ENCODE measurements at regions not wholly inside any gene's neighbourhood (a gene's known extent, or its start where the extent isn't known, plus 50 kb on each side); places are given as distances from the start of the nearest gene placed in this dataset.

DNA sequence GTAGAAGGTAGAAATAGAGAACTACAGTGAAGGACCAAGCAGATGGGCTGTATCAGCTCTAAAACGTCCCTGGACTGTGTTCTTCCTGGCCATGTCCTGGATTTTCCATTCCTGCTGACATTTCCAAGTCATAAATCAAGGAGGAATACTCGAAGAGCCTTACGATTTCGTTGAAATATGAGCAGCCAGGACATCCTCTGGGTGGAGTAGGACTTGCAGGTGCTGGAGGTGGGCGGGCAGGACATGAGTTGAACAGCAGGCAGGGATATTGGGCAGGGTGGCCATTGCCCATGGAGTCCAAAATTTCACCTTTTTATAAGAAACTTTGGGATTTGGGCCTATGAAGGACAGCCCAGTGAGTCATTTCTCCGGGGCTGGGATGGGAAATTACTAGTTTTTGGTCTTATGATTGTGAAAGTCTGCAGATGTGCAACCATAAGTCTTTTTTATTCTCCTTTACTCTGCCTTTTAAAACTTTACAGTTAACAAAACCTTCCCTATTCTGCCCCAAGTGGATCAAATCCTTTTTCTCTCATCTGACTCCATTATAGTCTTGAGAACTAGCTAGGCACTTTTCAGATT lies 88.8 kb downstream of the TMX1 start:
- H2AFZ ChIP-seq (ENCODE audit: low read depth): no peak overlapping the region
- H3K36me3 ChIP-seq (replicated peaks in 1 of 2; ENCODE audit: control insufficient read depth in 1 of 2, insufficient read depth in 2 of 2, low read length in 1 of 2): no peaks in the 10 kb centered on the region
- H3K9me3 ChIP-seq: no peaks in the 10 kb centered on the region
- H3K27ac ChIP-seq (ENCODE audit: low read depth in 2 of 2, low read length in 1 of 2): peak overlapping the region in 1 of 2 experiments; percentile 39; a peak in 1 of 4 replicates
- H3K4me2 ChIP-seq: 0 out of 2 replicates have a peak overlapping the region, but pooled peaks have one; percentile 20
- peaks cover 11 to 21% of the 10 kb centered on the region in 2 experiments for H3K4me1 ChIP-seq (ENCODE audit: control insufficient read depth in 1 of 2, insufficient read depth in 2 of 2, low read depth in 1 of 2, low read length in 1 of 2)
- H3K9me2 ChIP-seq: no peaks in the 10 kb centered on the region
- DNase-seq: no peak
- no peak overlapping the region for H3K4me3 ChIP-seq (ENCODE audit: low read depth in 2 of 2, low read length in 1 of 2)
- WGBS (ENCODE audit: low lambda C conversion rate): 71% methylated on average over 6 of the region's 6 CpGs
- H3K9ac ChIP-seq: no peak overlapping the region
- H4K20me1 ChIP-seq (ENCODE audit: insufficient read depth): no peaks in the 10 kb centered on the region
- ChIA-PET CTCF (interaction anchor here (0.5 to 0.6 kb wide), 2 partner anchors 46 to 784 kb away, joined by 3 read pairs; no protein-coding TSS in a partner anchor), POLR2A (no interaction called here)
- TF ChIP-seq, protein P1, sequence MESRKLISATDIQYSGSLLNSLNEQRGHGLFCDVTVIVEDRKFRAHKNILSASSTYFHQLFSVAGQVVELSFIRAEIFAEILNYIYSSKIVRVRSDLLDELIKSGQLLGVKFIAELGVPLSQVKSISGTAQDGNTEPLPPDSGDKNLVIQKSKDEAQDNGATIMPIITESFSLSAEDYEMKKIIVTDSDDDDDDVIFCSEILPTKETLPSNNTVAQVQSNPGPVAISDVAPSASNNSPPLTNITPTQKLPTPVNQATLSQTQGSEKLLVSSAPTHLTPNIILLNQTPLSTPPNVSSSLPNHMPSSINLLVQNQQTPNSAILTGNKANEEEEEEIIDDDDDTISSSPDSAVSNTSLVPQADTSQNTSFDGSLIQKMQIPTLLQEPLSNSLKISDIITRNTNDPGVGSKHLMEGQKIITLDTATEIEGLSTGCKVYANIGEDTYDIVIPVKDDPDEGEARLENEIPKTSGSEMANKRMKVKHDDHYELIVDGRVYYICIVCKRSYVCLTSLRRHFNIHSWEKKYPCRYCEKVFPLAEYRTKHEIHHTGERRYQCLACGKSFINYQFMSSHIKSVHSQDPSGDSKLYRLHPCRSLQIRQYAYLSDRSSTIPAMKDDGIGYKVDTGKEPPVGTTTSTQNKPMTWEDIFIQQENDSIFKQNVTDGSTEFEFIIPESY (IDR thresholded peaks at IDR 0.05; ENCODE audit: borderline replicate concordance, low read depth): no peak
- TF ChIP-seq RFX5 (IDR thresholded peaks at IDR 0.05; ENCODE audit: low read length): no peak
- TF ChIP-seq TEAD4 (IDR thresholded peaks at IDR 0.05; ENCODE audit: borderline replicate concordance, insufficient read depth): no peak
- TF ChIP-seq, protein P2, sequence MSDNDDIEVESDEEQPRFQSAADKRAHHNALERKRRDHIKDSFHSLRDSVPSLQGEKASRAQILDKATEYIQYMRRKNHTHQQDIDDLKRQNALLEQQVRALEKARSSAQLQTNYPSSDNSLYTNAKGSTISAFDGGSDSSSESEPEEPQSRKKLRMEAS (IDR thresholded peaks at IDR 0.05; ENCODE audit: low read depth): no peak
- TF ChIP-seq NRF1 (IDR thresholded peaks at IDR 0.05; ENCODE audit: low read depth, low read length): no peak
- no peak for TF ChIP-seq TCF12 (IDR thresholded peaks at IDR 0.05)
- no peak for TF ChIP-seq MXI1 (IDR thresholded peaks at IDR 0.05; ENCODE audit: low read depth, low read length)
- TF ChIP-seq GATA2 (CRISPR knock-in tag; IDR thresholded peaks at IDR 0.05): no peak
- no peak for TF ChIP-seq FOSL2 (IDR thresholded peaks at IDR 0.05; ENCODE audit: borderline replicate concordance, low read depth)
- no peak for TF ChIP-seq RXRA (IDR thresholded peaks at IDR 0.05; ENCODE audit: borderline replicate concordance, low read depth)
- TF ChIP-seq MEF2A (IDR thresholded peaks at IDR 0.05; ENCODE audit: borderline replicate concordance, low read depth): no peak
- H3K79me2 ChIP-seq (ENCODE audit: insufficient read depth): no peaks in the 10 kb centered on the region
- H3F3A ChIP-seq (replicated peaks; ENCODE audit: insufficient read depth): peaks cover 4% of the 10 kb centered on the region
- no peaks in the 10 kb centered on the region for H3K27me3 ChIP-seq (ENCODE audit: insufficient read depth)

DNA sequence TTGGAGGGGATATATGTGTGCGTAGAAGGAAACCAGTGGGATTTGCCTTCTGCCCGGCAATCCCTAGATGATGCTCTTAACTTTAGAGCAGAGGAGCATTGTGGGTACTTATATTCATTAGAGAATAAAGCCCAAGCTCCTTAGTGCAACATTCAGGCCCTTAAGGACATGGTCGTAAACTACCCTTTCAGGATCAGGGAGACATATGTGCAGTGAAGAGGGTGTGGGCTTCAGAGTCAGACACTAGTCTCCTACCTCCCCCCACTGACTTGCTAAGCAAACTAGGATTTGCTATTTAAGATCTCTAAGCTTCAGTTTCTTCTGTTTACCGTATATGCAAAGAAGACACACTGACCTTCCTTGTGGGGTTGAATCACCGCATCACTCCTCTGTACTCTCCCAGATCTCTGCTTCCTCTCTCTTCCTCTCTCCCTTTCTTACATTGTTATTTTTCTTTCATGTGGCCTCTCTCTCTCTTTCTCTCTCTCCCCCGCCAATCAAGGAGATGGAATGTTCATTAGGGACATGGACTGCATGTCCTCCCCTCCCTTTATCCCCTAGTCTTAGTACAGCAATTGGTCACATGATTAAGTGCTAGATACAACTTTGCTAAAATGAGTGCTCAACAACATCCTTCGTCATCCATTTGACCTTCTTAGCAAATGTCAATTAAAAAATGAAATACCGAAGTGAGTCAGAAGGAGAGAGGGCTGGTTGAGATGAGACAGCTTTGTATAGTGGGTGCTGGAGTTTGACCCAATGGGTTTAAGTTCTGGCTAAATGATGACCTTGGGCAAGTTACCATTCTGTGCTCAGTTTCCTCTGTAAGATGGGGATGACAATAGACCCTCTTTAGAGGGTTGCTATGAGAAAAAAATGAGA lies 91.7 kb downstream of the TMX1 start:
- H3K9me2 ChIP-seq: no peaks in the 10 kb centered on the region
- WGBS (ENCODE audit: low lambda C conversion rate): 70% methylated on average over 8 of the region's 8 CpGs
- H3K36me3 ChIP-seq (replicated peaks in 1 of 2; ENCODE audit: control insufficient read depth in 1 of 2, insufficient read depth in 2 of 2, low read length in 1 of 2): no peaks in the 10 kb centered on the region
- peak overlapping the region; percentile 52; the same call in 1 of the 2 replicates for H2AFZ ChIP-seq (ENCODE audit: low read depth)
- no peak overlapping the region for H3K4me2 ChIP-seq
- ChIA-PET CTCF (no interaction called here), POLR2A (no interaction called here)
- H3K27ac ChIP-seq (ENCODE audit: low read depth in 2 of 2, low read length in 1 of 2): no peak overlapping the region
- no peaks in the 10 kb centered on the region for H4K20me1 ChIP-seq (ENCODE audit: insufficient read depth)
- no peaks in the 10 kb centered on the region for H3K27me3 ChIP-seq (ENCODE audit: insufficient read depth)
- DNase-seq: no peak
- no peak overlapping the region for H3K4me3 ChIP-seq (ENCODE audit: low read depth in 2 of 2, low read length in 1 of 2)
- no peak for TF ChIP-seq TAF1 (IDR thresholded peaks at IDR 0.05; ENCODE audit: borderline replicate concordance, low read depth, low read length)
- TF ChIP-seq ELF1 (IDR thresholded peaks at IDR 0.05): no peak
- TF ChIP-seq EZH2phosphoT487 (IDR thresholded peaks at IDR 0.05; ENCODE audit: borderline replicate concordance, low read depth): no peak
- no peak for TF ChIP-seq MEF2A (IDR thresholded peaks at IDR 0.05; ENCODE audit: borderline replicate concordance, low read depth)
- TF ChIP-seq POLR2AphosphoS5 (IDR thresholded peaks at IDR 0.05; ENCODE audit: low read depth, low read length): no peak
- no peak for TF ChIP-seq NRF1 (IDR thresholded peaks at IDR 0.05; ENCODE audit: low read depth, low read length)
- TF ChIP-seq TCF12 (IDR thresholded peaks at IDR 0.05): no peak
- peaks cover 14 to 36% of the 10 kb centered on the region in 2 experiments for H3K4me1 ChIP-seq (ENCODE audit: control insufficient read depth in 1 of 2, insufficient read depth in 2 of 2, low read depth in 1 of 2, low read length in 1 of 2)
- peaks cover 10% of the 10 kb centered on the region for H3F3A ChIP-seq (replicated peaks; ENCODE audit: insufficient read depth)
- H3K9ac ChIP-seq: no peak overlapping the region
- no peaks in the 10 kb centered on the region for H3K79me2 ChIP-seq (ENCODE audit: insufficient read depth)
- no peaks in the 10 kb centered on the region for H3K9me3 ChIP-seq

Data from SK-N-SH (cell line).